CD4-positive, alpha-beta memory T cell (primary cell): ENCODE measurements at regions not wholly inside any gene's neighbourhood (a gene's known extent, or its start where the extent isn't known, plus 50 kb on each side); places are given as distances from the start of the nearest gene placed in this dataset.

ENCODE experiments used
- CTCF ChIA-PET: fragments of 350-600 bp; sonication (Branson Sonifier 250); formaldehyde crosslinking; loops from one replicate; lab custom pipeline; 2021; ENCODE audit warnings: inconsistent platforms; ENCODE audit not compliant: partially characterized antibody; lab: Charles Lee
- POLR2A ChIA-PET: fragments of 350-600 bp; sonication (Branson Sonifier 250); formaldehyde crosslinking; loops from one replicate; lab custom pipeline; 2021; ENCODE audit not compliant: partially characterized antibody; lab: Charles Lee
- DNase-seq, 5 donors: peaks; one replicate each; pipeline versions ENCODE4 v3.0.0 to v3.0.0-alpha.2; 2020 to 2022; ENCODE audit warnings: mixed read lengths in 1 of 5
- H3K27ac ChIP-seq: one replicate; pipeline ENCODE4 v1.7.0; 2013; ENCODE audit warnings: low read depth, low read length
- H3K27me3 ChIP-seq: 2 replicates; pipeline ENCODE4 v1.7.0; 2013; ENCODE audit warnings: mild to moderate bottlenecking, low read length, moderate library complexity; ENCODE audit not compliant: insufficient read depth
- H3K36me3 ChIP-seq: 2 replicates; pipeline ENCODE4 v1.7.0; 2013; ENCODE audit warnings: mild to moderate bottlenecking, low read length, moderate library complexity; ENCODE audit not compliant: insufficient read depth
- H3K4me1 ChIP-seq: 2 replicates; pipeline ENCODE4 v1.7.0; 2013; ENCODE audit warnings: mild to moderate bottlenecking, low read length, moderate library complexity; ENCODE audit not compliant: insufficient read depth
- H3K4me3 ChIP-seq, 2 donors: one replicate each; pipeline ENCODE4 v1.7.0; 2013; ENCODE audit warnings: low read length in 2 of 2, mild to moderate bottlenecking in 1 of 2
- H3K9me3 ChIP-seq, 2 donors: one replicate each; pipeline ENCODE4 v1.7.0; 2013; ENCODE audit warnings: low read length in 2 of 2, control low read depth in 1 of 2; ENCODE audit not compliant: control insufficient read depth in 1 of 2
- H3K27ac Mint-ChIP-seq, 7 donors: one replicate each; pipeline ENCODE4 v1.8.0; 2020 to 2021; ENCODE audit warnings: mixed read lengths in 7 of 7, mild to moderate bottlenecking in 6 of 7, inconsistent platforms in 3 of 7, moderate library complexity in 3 of 7
- H3K27me3 Mint-ChIP-seq, 2 donors: one replicate each; pipeline ENCODE4 v1.8.0; 2020 to 2021; ENCODE audit warnings: mixed read lengths in 2 of 2
- H3K36me3 Mint-ChIP-seq, 2 donors: one replicate each; pipeline ENCODE4 v1.8.0; 2020 to 2021; ENCODE audit warnings: mixed read lengths in 2 of 2, inconsistent platforms in 1 of 2, mild to moderate bottlenecking in 1 of 2
- H3K4me1 Mint-ChIP-seq, 4 donors: one replicate each; pipeline ENCODE4 v1.8.0; 2020 to 2021; ENCODE audit warnings: mixed read lengths in 4 of 4, mild to moderate bottlenecking in 1 of 4
- H3K4me3 Mint-ChIP-seq, 8 donors: one replicate each; pipeline ENCODE4 v1.8.0; 2020 to 2021; ENCODE audit warnings: mixed read lengths in 8 of 8, mild to moderate bottlenecking in 7 of 8, moderate library complexity in 6 of 8, inconsistent platforms in 3 of 8
- H3K9me3 Mint-ChIP-seq, 8 donors: one replicate each; pipeline ENCODE4 v1.8.0; 2020 to 2021; ENCODE audit warnings: mixed read lengths in 8 of 8, mild to moderate bottlenecking in 5 of 8, inconsistent platforms in 3 of 8, moderate library complexity in 1 of 8
- intact Hi-C: fragments of 100-400 bp; cut with micrococcal nuclease; formaldehyde crosslinking; loops from one replicate; pipeline ENCODE4 v1.15.1; 2023

GRCh38 chr12:11508699-11509098 lies 113.3 kb upstream of the PRB2 start:
- ChIA-PET POLR2A (no interaction called here), CTCF (interaction anchor here (1.0 to 1.5 kb wide), 2 partner anchors 9 to 37 kb away, joined by 3 to 4 read pairs; no protein-coding TSS in a partner anchor)
- no peaks in the 10 kb centered on the region for H3K9me3 ChIP-seq
- H3K27ac ChIP-seq: no peak overlapping the region
- intact Hi-C loops: no loop called here
- Mint-ChIP-seq H3K9me3 (no peaks in the 10 kb centered on the region), H3K4me1 (peaks cover 0 to 5% (median 5%) of the 10 kb centered on the region in 4 donors), H3K36me3 (peaks cover 0 to 6% of the 10 kb centered on the region in 2 donors), H3K27me3 (peaks cover 5 to 6% of the 10 kb centered on the region in 2 donors), H3K27ac (peak overlapping the region in 1 of 7 donors; percentile 66), H3K4me3 (no peak overlapping the region)
- no peaks in the 10 kb centered on the region for H3K27me3 ChIP-seq
- no peaks in the 10 kb centered on the region for H3K4me1 ChIP-seq
- DNase-seq: no peak
- no peak overlapping the region for H3K4me3 ChIP-seq
- no peaks in the 10 kb centered on the region for H3K36me3 ChIP-seq

GRCh38 chr12:11509326-11509725 lies 114.0 kb upstream of the PRB2 start:
- no peak for DNase-seq
- H3K4me1 Mint-ChIP-seq: peaks cover 0 to 5% (median 5%) of the 10 kb centered on the region in 4 donors
- no peaks in the 10 kb centered on the region for H3K27me3 ChIP-seq
- intact Hi-C loops: no loop called here
- no peak overlapping the region for H3K27ac ChIP-seq
- H3K36me3 Mint-ChIP-seq: peaks cover 0 to 6% of the 10 kb centered on the region in 2 donors
- H3K27me3 Mint-ChIP-seq: peaks cover 3% of the 10 kb centered on the region in 2 donors
- H3K4me3 Mint-ChIP-seq: no peak overlapping the region
- no peak overlapping the region for H3K4me3 ChIP-seq
- H3K9me3 ChIP-seq: no peaks in the 10 kb centered on the region
- CTCF ChIA-PET: no interaction called here
- peak overlapping the region in 1 of 7 donors; percentile 66 for H3K27ac Mint-ChIP-seq
- H3K4me1 ChIP-seq: no peaks in the 10 kb centered on the region
- no peaks in the 10 kb centered on the region for H3K9me3 Mint-ChIP-seq
- no peaks in the 10 kb centered on the region for H3K36me3 ChIP-seq
- POLR2A ChIA-PET: no interaction called here

GRCh38 chr12:11510671-11511070 lies 115.3 kb upstream of the PRB2 start:
- no peak overlapping the region for H3K4me3 ChIP-seq
- H3K27ac ChIP-seq: no peak overlapping the region
- peaks cover 3% of the 10 kb centered on the region in 2 donors for H3K27me3 Mint-ChIP-seq
- H3K36me3 Mint-ChIP-seq: no peaks in the 10 kb centered on the region
- H3K4me1 ChIP-seq: no peaks in the 10 kb centered on the region
- no peak overlapping the region for H3K27ac Mint-ChIP-seq
- CTCF ChIA-PET: no interaction called here
- POLR2A ChIA-PET: no interaction called here
- intact Hi-C loops: no loop called here
- peaks cover 0 to 5% (median 5%) of the 10 kb centered on the region in 4 donors for H3K4me1 Mint-ChIP-seq
- no peaks in the 10 kb centered on the region for H3K9me3 ChIP-seq
- no peaks in the 10 kb centered on the region for H3K9me3 Mint-ChIP-seq
- no peaks in the 10 kb centered on the region for H3K36me3 ChIP-seq
- no peak for DNase-seq
- H3K27me3 ChIP-seq: no peaks in the 10 kb centered on the region
- H3K4me3 Mint-ChIP-seq: no peak overlapping the region

- H3K4me3 Mint-ChIP-seq: no peak overlapping the region
- no peaks in the 10 kb centered on the region for H3K4me1 Mint-ChIP-seq
- H3K9me3 Mint-ChIP-seq: no peaks in the 10 kb centered on the region
- Histone ChIP-seq H3K36me3 (no peaks in the 10 kb centered on the region), H3K9me3 (no peaks in the 10 kb centered on the region), H3K4me1 (no peaks in the 10 kb centered on the region), H3K27me3 (no peaks in the 10 kb centered on the region), H3K4me3 (no peak overlapping the region), H3K27ac (no peak overlapping the region)
- CTCF ChIA-PET: no interaction called here
- no peak for DNase-seq
- intact Hi-C loops: no loop called here
- H3K27me3 Mint-ChIP-seq: peaks cover 1 to 2% of the 10 kb centered on the region in 2 donors
- H3K36me3 Mint-ChIP-seq: no peaks in the 10 kb centered on the region
- peak overlapping the region in 1 of 7 donors; percentile 14 for H3K27ac Mint-ChIP-seq
- POLR2A ChIA-PET: no interaction called here
These were observed 117.9 kb upstream of the PRB2 start for GRCh38 chr12:11513288-11513687.

- H3K36me3 Mint-ChIP-seq: no peaks in the 10 kb centered on the region
- no peaks in the 10 kb centered on the region for H3K4me1 ChIP-seq
- ChIA-PET CTCF (interaction anchor here (1.2 kb wide), 1 partner anchor 9 kb away, joined by 3 read pairs; no protein-coding TSS in a partner anchor), POLR2A (no interaction called here)
- no peak overlapping the region for H3K4me3 Mint-ChIP-seq
- no peaks in the 10 kb centered on the region for H3K27me3 ChIP-seq
- intact Hi-C loops: no loop called here
- no peak for DNase-seq
- no peaks in the 10 kb centered on the region for H3K4me1 Mint-ChIP-seq
- peaks cover 0 to 3% (median 0%) of the 10 kb centered on the region in 8 donors for H3K9me3 Mint-ChIP-seq
- H3K27me3 Mint-ChIP-seq: peaks cover under 1 to 3% of the 10 kb centered on the region in 2 donors
- H3K27ac ChIP-seq: no peak overlapping the region
- H3K9me3 ChIP-seq: no peaks in the 10 kb centered on the region
- no peak overlapping the region for H3K4me3 ChIP-seq
- H3K36me3 ChIP-seq: no peaks in the 10 kb centered on the region
- H3K27ac Mint-ChIP-seq: no peak overlapping the region
These were observed 121.7 kb upstream of the PRB2 start for GRCh38 chr12:11517080-11517479.

GRCh38 chr12:11524446-11524845 lies 125.0 kb upstream of the ETV6 start:
- POLR2A ChIA-PET: no interaction called here
- no peak for DNase-seq
- CTCF ChIA-PET: no interaction called here
- intact Hi-C loops: no loop called here
- Mint-ChIP-seq H3K4me3 (no peak overlapping the region), H3K4me1 (no peaks in the 10 kb centered on the region), H3K9me3 (peaks cover 0 to 3% (median 0%) of the 10 kb centered on the region in 8 donors), H3K27ac (no peak overlapping the region), H3K27me3 (peaks cover 1 to 3% of the 10 kb centered on the region in 2 donors), H3K36me3 (no peaks in the 10 kb centered on the region)
- Histone ChIP-seq H3K4me1 (no peaks in the 10 kb centered on the region), H3K36me3 (no peaks in the 10 kb centered on the region), H3K27me3 (no peaks in the 10 kb centered on the region), H3K9me3 (no peaks in the 10 kb centered on the region), H3K4me3 (no peak overlapping the region), H3K27ac (no peak overlapping the region)

GRCh38 chr12:11534064-11534463 lies 115.4 kb upstream of the ETV6 start:
- Histone ChIP-seq H3K36me3 (no peaks in the 10 kb centered on the region), H3K9me3 (no peaks in the 10 kb centered on the region), H3K4me1 (no peaks in the 10 kb centered on the region), H3K4me3 (no peak overlapping the region), H3K27me3 (no peaks in the 10 kb centered on the region), H3K27ac (no peak overlapping the region)
- no peak for DNase-seq
- ChIA-PET POLR2A (no interaction called here), CTCF (no interaction called here)
- Mint-ChIP-seq H3K4me3 (no peak overlapping the region), H3K27ac (no peak overlapping the region), H3K4me1 (no peaks in the 10 kb centered on the region), H3K9me3 (peaks cover 0 to 2% (median 0%) of the 10 kb centered on the region in 8 donors), H3K36me3 (no peaks in the 10 kb centered on the region), H3K27me3 (peaks cover 6 to 15% of the 10 kb centered on the region in 2 donors)
- intact Hi-C loops: no loop called here
